ENCODE measurements at regions not wholly inside any gene's neighbourhood (a gene's known extent, or its start where the extent isn't known, plus 50 kb on each side); places are given as distances from the start of the nearest gene placed in this dataset.
"Not testable (repeated sequence)": the region's sequence is repeated elsewhere in the genome, so short reads cannot be mapped to it uniquely, and the experiment has no call there.

- H3K36me3 ChIP-seq (ENCODE audit: insufficient read depth, low read length), result no peaks in the 10 kb centered on the region
- H3K9me3 ChIP-seq (replicated peaks; ENCODE audit: low read length), result no peaks in the 10 kb centered on the region
- H3K4me2 ChIP-seq (ENCODE audit: low read length), result no peak overlapping the region
- H3K4me1 ChIP-seq (ENCODE audit: control insufficient read depth, insufficient read depth, low read length), result no peaks in the 10 kb centered on the region
- no peak overlapping the region for H3K9ac ChIP-seq (ENCODE audit: low read depth, low read length)
- peaks cover 3% of the 10 kb centered on the region for H3K27me3 ChIP-seq (ENCODE audit: control insufficient read depth, insufficient read depth, low read length)
- no peak overlapping the region for H3K4me3 ChIP-seq (ENCODE audit: low read length)
Observed at GRCh38 chr10:118882741-118883140, 128.0 kb upstream of the CACUL1 start.

- Histone ChIP-seq H3K4me2 (ENCODE audit: low read length) (no peak overlapping the region), H3K9me3 (replicated peaks; ENCODE audit: low read length) (no peaks in the 10 kb centered on the region), H3K36me3 (ENCODE audit: insufficient read depth, low read length) (no peaks in the 10 kb centered on the region), H3K27me3 (ENCODE audit: control insufficient read depth, insufficient read depth, low read length) (no peaks in the 10 kb centered on the region), H3K4me1 (ENCODE audit: control insufficient read depth, insufficient read depth, low read length) (no peaks in the 10 kb centered on the region), H3K9ac (ENCODE audit: low read depth, low read length) (no peak overlapping the region), H3K4me3 (ENCODE audit: low read length) (no peak overlapping the region)
Observed at GRCh38 chr10:118892255-118892654, 137.3 kb upstream of the NANOS1 start.

- H3K27me3 ChIP-seq (ENCODE audit: control insufficient read depth, insufficient read depth, low read length); H3K36me3 ChIP-seq (ENCODE audit: insufficient read depth, low read length); H3K4me3 ChIP-seq (ENCODE audit: low read length); H3K9ac ChIP-seq (ENCODE audit: low read depth, low read length); H3K4me2 ChIP-seq (ENCODE audit: low read length); H3K4me1 ChIP-seq (ENCODE audit: control insufficient read depth, insufficient read depth, low read length); H3K9me3 ChIP-seq (replicated peaks; ENCODE audit: low read length): not testable (repeated sequence)
Observed at GRCh38 chr10:118894891-118895290, 134.6 kb upstream of the NANOS1 start.

- H3K4me2 ChIP-seq (ENCODE audit: low read length), result no peak overlapping the region
- no peaks in the 10 kb centered on the region for H3K4me1 ChIP-seq (ENCODE audit: control insufficient read depth, insufficient read depth, low read length)
- H3K27me3 ChIP-seq (ENCODE audit: control insufficient read depth, insufficient read depth, low read length), result no peaks in the 10 kb centered on the region
- no peaks in the 10 kb centered on the region for H3K36me3 ChIP-seq (ENCODE audit: insufficient read depth, low read length)
- no peak overlapping the region for H3K9ac ChIP-seq (ENCODE audit: low read depth, low read length)
- no peaks in the 10 kb centered on the region for H3K9me3 ChIP-seq (replicated peaks; ENCODE audit: low read length)
- H3K4me3 ChIP-seq (ENCODE audit: low read length), result no peak overlapping the region
Observed at GRCh38 chr10:118900617-118901016, 128.9 kb upstream of the NANOS1 start.

GRCh38 chr10:118901380-118901779 is 128.1 kb upstream of the NANOS1 start:
- Histone ChIP-seq H3K9me3 (replicated peaks; ENCODE audit: low read length) (no peaks in the 10 kb centered on the region), H3K27me3 (ENCODE audit: control insufficient read depth, insufficient read depth, low read length) (no peaks in the 10 kb centered on the region), H3K9ac (ENCODE audit: low read depth, low read length) (no peak overlapping the region), H3K36me3 (ENCODE audit: insufficient read depth, low read length) (no peaks in the 10 kb centered on the region), H3K4me1 (ENCODE audit: control insufficient read depth, insufficient read depth, low read length) (no peaks in the 10 kb centered on the region), H3K4me2 (ENCODE audit: low read length) (no peak overlapping the region), H3K4me3 (ENCODE audit: low read length) (no peak overlapping the region)

- H3K27me3 ChIP-seq (ENCODE audit: control insufficient read depth, insufficient read depth, low read length), result no peaks in the 10 kb centered on the region
- no peaks in the 10 kb centered on the region for H3K36me3 ChIP-seq (ENCODE audit: insufficient read depth, low read length)
- H3K4me1 ChIP-seq (ENCODE audit: control insufficient read depth, insufficient read depth, low read length), result no peaks in the 10 kb centered on the region
- H3K9ac ChIP-seq (ENCODE audit: low read depth, low read length), result no peak overlapping the region
- H3K4me2 ChIP-seq (ENCODE audit: low read length), result no peak overlapping the region
- H3K4me3 ChIP-seq (ENCODE audit: low read length), result no peak overlapping the region
- H3K9me3 ChIP-seq (replicated peaks; ENCODE audit: low read length), result no peaks in the 10 kb centered on the region
Observed at GRCh38 chr10:118901906-118902305, 127.6 kb upstream of the NANOS1 start.

- H3K9me3 ChIP-seq (replicated peaks; ENCODE audit: low read length); H3K36me3 ChIP-seq (ENCODE audit: insufficient read depth, low read length); H3K27me3 ChIP-seq (ENCODE audit: control insufficient read depth, insufficient read depth, low read length); H3K4me1 ChIP-seq (ENCODE audit: control insufficient read depth, insufficient read depth, low read length); H3K4me3 ChIP-seq (ENCODE audit: low read length); H3K4me2 ChIP-seq (ENCODE audit: low read length); H3K9ac ChIP-seq (ENCODE audit: low read depth, low read length): not testable (repeated sequence)
Observed at GRCh38 chr10:118902656-118903055, 126.9 kb upstream of the NANOS1 start.

GRCh38 chr10:118903251-118903650 is 126.3 kb upstream of the NANOS1 start:
- Histone ChIP-seq H3K4me2 (ENCODE audit: low read length) (no peak overlapping the region), H3K4me3 (ENCODE audit: low read length) (no peak overlapping the region), H3K9me3 (replicated peaks; ENCODE audit: low read length) (no peaks in the 10 kb centered on the region), H3K4me1 (ENCODE audit: control insufficient read depth, insufficient read depth, low read length) (no peaks in the 10 kb centered on the region), H3K36me3 (ENCODE audit: insufficient read depth, low read length) (no peaks in the 10 kb centered on the region), H3K9ac (ENCODE audit: low read depth, low read length) (no peak overlapping the region), H3K27me3 (ENCODE audit: control insufficient read depth, insufficient read depth, low read length) (peaks cover 6% of the 10 kb centered on the region)

- H3K36me3 ChIP-seq (ENCODE audit: insufficient read depth, low read length), result no peaks in the 10 kb centered on the region
Observed at GRCh38 chr10:118903691-118904090, 125.8 kb upstream of the NANOS1 start.

GRCh38 chr10:118904286-118904685 is 125.2 kb upstream of the NANOS1 start:
- H3K4me3 ChIP-seq (ENCODE audit: low read length), result no peak overlapping the region
- no peaks in the 10 kb centered on the region for H3K4me1 ChIP-seq (ENCODE audit: control insufficient read depth, insufficient read depth, low read length)
- no peak overlapping the region for H3K4me2 ChIP-seq (ENCODE audit: low read length)
- H3K27me3 ChIP-seq (ENCODE audit: control insufficient read depth, insufficient read depth, low read length), result peaks cover 12% of the 10 kb centered on the region
- H3K9me3 ChIP-seq (replicated peaks; ENCODE audit: low read length), result no peaks in the 10 kb centered on the region
- no peak overlapping the region for H3K9ac ChIP-seq (ENCODE audit: low read depth, low read length)
- H3K36me3 ChIP-seq (ENCODE audit: insufficient read depth, low read length), result no peaks in the 10 kb centered on the region

More at GRCh38 chr10:118903691-118904090, 125.8 kb upstream of the NANOS1 start:
- H3K4me1 ChIP-seq (ENCODE audit: control insufficient read depth, insufficient read depth, low read length), result no peaks in the 10 kb centered on the region
- H3K27me3 ChIP-seq (ENCODE audit: control insufficient read depth, insufficient read depth, low read length), result peaks cover 11% of the 10 kb centered on the region
- no peak overlapping the region for H3K4me2 ChIP-seq (ENCODE audit: low read length)
- H3K4me3 ChIP-seq (ENCODE audit: low read length), result no peak overlapping the region
- H3K9ac ChIP-seq (ENCODE audit: low read depth, low read length), result no peak overlapping the region
- no peaks in the 10 kb centered on the region for H3K9me3 ChIP-seq (replicated peaks; ENCODE audit: low read length)

- H3K4me2 ChIP-seq (ENCODE audit: low read length), result no peak overlapping the region
- no peak overlapping the region for H3K9ac ChIP-seq (ENCODE audit: low read depth, low read length)
- no peak overlapping the region for H3K4me3 ChIP-seq (ENCODE audit: low read length)
- H3K4me1 ChIP-seq (ENCODE audit: control insufficient read depth, insufficient read depth, low read length), result peaks cover 8% of the 10 kb centered on the region
- peaks cover 12% of the 10 kb centered on the region for H3K27me3 ChIP-seq (ENCODE audit: control insufficient read depth, insufficient read depth, low read length)
- no peaks in the 10 kb centered on the region for H3K9me3 ChIP-seq (replicated peaks; ENCODE audit: low read length)
- no peaks in the 10 kb centered on the region for H3K36me3 ChIP-seq (ENCODE audit: insufficient read depth, low read length)
Observed at GRCh38 chr10:118907051-118907450, 122.5 kb upstream of the NANOS1 start.

GRCh38 chr10:118908557-118909256 is 120.8 kb upstream of the NANOS1 start:
- H3K27me3 ChIP-seq (ENCODE audit: control insufficient read depth, insufficient read depth, low read length), result peaks cover 12% of the 10 kb centered on the region
- no peak overlapping the region for H3K9ac ChIP-seq (ENCODE audit: low read depth, low read length)
- H3K36me3 ChIP-seq (ENCODE audit: insufficient read depth, low read length), result no peaks in the 10 kb centered on the region
- H3K4me3 ChIP-seq (ENCODE audit: low read length), result no peak overlapping the region
- no peak overlapping the region for H3K4me2 ChIP-seq (ENCODE audit: low read length)
- H3K9me3 ChIP-seq (replicated peaks; ENCODE audit: low read length), result no peaks in the 10 kb centered on the region
- peaks cover 8% of the 10 kb centered on the region for H3K4me1 ChIP-seq (ENCODE audit: control insufficient read depth, insufficient read depth, low read length)
